ENCODE measurements at regions not wholly inside any gene's neighbourhood (a gene's known extent, or its start where the extent isn't known, plus 50 kb on each side); places are given as distances from the start of the nearest gene placed in this dataset.

DNA sequence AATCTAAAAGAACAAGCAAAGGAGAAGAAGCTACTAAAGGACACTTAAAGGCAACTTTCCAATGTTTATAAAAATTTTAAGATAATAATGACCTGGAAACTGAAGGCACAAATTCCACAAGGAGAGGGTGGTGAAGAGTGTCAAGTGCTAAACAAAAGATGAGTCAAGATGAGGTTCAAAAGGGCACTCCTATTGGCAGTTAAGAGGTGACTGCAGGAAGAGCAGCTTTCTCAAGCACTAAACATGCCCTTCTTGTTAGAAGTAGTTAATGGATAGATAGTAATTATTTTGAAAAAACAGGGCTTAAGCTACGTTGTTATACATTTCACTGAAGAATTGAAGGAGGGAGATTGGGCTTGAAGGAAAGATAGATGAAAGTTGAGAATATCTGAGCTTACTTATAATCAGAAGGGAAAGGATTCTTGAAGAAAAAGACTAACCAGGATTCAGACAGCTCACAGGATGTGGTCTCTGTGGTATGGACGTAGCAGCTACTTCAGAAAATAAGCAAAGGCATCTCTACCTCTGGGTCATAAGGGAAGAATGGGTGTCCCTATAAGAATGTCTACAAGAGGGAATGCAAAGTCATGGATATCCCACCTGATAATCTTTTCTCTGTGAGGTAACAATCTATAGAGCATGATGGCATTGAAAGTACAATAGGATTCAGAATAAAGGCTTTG lies 454.7 kb upstream of the SLC39A10 start:
- H3K4me3 ChIP-seq (ENCODE audit: low read depth, low read length) = no peak overlapping the region
- DNase-seq (ENCODE audit: low read depth) = no peak
- TF ChIP-seq, protein P1, sequence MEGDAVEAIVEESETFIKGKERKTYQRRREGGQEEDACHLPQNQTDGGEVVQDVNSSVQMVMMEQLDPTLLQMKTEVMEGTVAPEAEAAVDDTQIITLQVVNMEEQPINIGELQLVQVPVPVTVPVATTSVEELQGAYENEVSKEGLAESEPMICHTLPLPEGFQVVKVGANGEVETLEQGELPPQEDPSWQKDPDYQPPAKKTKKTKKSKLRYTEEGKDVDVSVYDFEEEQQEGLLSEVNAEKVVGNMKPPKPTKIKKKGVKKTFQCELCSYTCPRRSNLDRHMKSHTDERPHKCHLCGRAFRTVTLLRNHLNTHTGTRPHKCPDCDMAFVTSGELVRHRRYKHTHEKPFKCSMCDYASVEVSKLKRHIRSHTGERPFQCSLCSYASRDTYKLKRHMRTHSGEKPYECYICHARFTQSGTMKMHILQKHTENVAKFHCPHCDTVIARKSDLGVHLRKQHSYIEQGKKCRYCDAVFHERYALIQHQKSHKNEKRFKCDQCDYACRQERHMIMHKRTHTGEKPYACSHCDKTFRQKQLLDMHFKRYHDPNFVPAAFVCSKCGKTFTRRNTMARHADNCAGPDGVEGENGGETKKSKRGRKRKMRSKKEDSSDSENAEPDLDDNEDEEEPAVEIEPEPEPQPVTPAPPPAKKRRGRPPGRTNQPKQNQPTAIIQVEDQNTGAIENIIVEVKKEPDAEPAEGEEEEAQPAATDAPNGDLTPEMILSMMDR (IDR thresholded peaks at IDR 0.05; ENCODE audit: insufficient read depth, low read depth, low read length) = no peak

DNA sequence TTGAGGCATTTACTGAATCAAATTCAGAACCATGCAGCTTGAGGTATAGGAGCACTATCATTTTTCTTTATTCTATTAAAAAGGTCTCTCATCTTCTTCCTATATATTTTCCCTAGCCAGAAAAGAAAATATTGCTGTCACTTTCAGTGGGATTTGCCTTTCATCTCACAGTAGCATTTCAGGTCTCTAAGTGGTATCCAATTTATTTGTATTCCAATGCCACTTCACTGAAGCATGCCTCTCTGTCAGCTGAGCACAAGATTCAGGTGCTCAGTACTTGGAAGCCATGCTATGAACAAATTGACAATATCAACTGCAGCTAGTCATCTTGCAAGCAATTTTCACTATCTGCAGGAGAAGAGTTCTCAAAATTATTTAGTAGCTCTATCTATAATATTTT lies 457.2 kb upstream of the SLC39A10 start:
- TF ChIP-seq, protein P1 (IDR thresholded peaks at IDR 0.05; ENCODE audit: insufficient read depth, low read depth, low read length) = no peak
- no peak overlapping the region for H3K4me3 ChIP-seq (ENCODE audit: low read depth, low read length)
- no peak for DNase-seq (ENCODE audit: low read depth)

DNA sequence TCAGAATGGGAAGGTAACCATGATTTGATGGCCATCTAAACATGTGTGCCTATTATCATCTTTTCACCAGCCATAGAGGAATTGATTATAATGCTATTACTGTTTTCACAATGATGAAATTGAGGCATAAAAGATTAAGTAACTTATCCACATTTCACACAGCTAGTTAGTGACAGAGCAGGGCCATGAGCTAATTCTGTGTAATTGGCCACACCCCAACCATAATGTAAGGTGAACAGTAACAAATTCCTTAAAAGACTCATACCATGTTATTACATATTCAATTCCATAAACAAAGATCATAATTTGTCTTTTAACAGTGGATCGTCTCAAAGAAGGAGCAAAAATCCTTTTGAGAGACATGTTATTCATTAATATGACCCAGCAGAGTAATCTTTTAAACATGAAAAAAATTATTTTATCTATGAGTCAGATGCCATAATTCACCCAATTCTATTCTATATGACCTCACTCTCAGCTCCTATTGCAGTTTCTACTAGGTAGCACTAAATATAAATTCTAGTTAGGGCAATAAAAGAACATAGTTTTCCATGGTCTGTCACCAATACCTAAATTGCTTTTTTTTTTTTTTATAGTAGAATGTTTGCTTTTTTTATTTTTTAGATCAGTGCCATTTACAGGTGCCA lies 475.8 kb upstream of the SLC39A10 start:
- TF ChIP-seq, protein P1 (IDR thresholded peaks at IDR 0.05; ENCODE audit: insufficient read depth, low read depth, low read length) = no peak
- no peak for DNase-seq (ENCODE audit: low read depth)

DNA sequence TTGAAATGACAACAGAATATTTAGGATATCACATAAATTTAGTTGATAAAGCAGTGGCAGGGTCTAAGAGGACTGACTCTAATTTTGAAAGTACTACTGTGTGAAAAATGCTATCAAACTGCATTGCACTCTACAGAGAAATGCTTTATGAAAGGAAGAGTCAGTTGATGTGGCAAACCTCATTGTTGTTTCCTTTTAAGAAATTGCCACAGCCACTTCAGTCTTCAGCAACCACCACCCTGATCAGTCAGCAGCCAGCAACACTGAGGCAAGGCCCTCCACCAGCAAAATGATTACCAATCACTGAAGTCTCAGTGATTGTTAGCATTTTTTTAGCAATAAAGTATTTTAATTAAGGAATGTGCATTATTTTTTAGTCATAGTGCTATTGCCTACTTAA lies 488.7 kb upstream of the SLC39A10 start:
- no peak overlapping the region for H3K4me3 ChIP-seq (ENCODE audit: low read depth, low read length)
- TF ChIP-seq, protein P1 (IDR thresholded peaks at IDR 0.05; ENCODE audit: insufficient read depth, low read depth, low read length) = no peak
- DNase-seq (ENCODE audit: low read depth) = no peak

More for the DNA sequence above, 475.8 kb upstream of the SLC39A10 start:
- no peak overlapping the region for H3K4me3 ChIP-seq (ENCODE audit: low read depth, low read length)

DNA sequence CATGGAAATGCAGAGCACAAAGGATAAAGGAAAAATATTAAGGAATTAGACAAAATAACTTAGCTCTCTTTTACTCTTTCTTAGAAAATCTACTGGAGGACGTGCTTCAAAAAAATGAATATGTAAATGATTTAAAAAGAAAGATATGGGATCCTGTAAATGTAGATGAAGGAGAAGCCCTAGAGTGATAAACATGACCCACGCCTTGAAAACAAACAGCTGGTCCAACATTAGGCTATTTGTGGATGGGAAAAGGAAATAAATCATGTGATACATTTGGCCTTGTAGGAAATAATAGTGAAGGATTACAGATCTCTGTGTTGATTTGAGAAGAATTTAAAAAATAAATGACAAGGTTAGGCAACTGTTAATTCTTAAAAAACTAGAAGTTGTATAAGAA lies 492.1 kb upstream of the SLC39A10 start:
- DNase-seq (ENCODE audit: low read depth) = no peak
- no peak overlapping the region for H3K4me3 ChIP-seq (ENCODE audit: low read depth, low read length)
- TF ChIP-seq, protein P1 (IDR thresholded peaks at IDR 0.05; ENCODE audit: insufficient read depth, low read depth, low read length) = no peak

DNA sequence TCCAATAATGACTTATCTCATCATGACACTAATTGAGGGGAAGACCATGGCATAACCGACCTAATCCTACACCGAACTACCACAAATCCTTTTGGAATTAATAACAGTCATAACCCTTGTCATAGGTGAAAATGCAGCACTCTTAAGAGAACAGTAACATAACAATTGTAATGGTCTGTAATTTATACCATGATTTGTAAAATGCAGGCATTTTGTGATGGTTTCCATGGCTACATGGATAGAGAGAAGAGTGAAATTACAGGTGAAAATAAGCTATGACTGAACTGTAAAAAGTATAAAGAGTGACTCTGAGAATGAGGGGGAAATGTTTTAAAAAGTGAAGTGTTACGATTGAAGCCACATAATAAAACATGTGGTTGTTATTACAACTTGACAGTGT lies 494.1 kb upstream of the SLC39A10 start:
- TF ChIP-seq, protein P1 (IDR thresholded peaks at IDR 0.05; ENCODE audit: insufficient read depth, low read depth, low read length) = no peak

More for the DNA sequence above, 494.1 kb upstream of the SLC39A10 start:
- H3K4me3 ChIP-seq (ENCODE audit: low read depth, low read length) = no peak overlapping the region
- DNase-seq (ENCODE audit: low read depth) = no peak

Data from fibroblast of villous mesenchyme (primary cell).